LNCAP (cell line): ENCODE measurements at regions not wholly inside any gene's neighbourhood (a gene's known extent, or its start where the extent isn't known, plus 50 kb on each side); places are given as distances from the start of the nearest gene placed in this dataset.

Experiments
- CTCF ChIP-seq: fragments of 450-650 bp; IDR thresholded peaks from 2 replicates; pipeline ENCODE4 v1.5.1; 2017; ENCODE audit warnings: mild to moderate bottlenecking

DNA sequence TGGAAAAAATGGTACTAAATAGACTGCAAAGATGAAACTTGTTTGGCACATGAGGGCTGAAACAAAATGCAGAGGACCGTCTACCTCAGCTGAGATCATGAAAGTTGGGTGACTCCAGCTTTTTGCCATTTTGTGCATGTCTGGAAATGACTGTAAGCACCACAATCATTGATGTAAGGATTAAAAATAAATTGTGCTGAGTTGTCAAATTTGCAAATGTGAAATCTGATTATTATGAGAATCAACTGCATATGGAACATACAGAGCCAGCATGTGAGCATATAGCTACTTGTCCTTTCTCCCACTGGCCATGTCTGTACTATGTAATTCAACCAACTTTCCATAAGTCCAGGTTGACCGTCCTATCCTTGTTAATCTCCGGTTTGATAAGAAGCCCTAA lies 736.9 kb upstream of the PRMT6 start:
- TF ChIP-seq CTCF, result no peak

DNA sequence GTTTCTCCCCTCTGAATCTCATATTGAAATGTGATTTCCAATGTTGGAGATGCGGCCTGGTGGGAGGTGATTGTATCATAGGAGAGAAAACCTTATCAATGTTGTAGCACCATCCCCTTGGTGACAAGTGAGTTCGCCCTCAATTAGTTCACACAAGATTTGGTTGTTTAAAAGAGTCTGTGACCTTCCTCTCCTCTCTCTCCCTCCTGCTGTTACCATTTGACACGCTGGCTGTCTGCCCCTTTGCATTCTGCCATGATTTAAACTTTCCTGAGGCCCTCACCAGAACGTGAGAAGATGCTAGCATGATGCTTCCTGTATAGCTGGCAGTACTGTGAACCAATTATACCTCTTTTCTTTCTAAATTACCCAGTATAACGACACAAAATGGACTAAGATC lies 730.9 kb upstream of the PRMT6 start:
- TF ChIP-seq CTCF, result no peak

DNA sequence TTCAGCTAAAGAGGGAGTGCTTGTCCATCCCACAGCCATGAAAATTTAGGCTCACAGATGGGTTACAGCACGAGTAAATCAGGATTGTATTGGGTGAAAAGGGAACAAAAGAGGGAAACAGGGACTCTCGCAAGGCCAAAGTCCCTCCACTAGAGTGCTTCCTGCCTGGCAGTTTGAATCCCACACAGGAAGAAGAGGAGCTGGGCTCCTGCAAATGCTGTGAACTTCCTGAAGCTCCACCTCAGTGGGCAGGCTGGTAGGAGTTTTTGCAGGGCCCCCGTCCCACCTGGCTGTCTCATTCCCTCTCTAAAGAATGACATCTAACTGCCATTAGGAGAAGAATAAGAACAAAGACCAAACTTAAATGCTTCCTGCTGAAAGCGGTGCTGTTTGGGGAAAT lies 712.0 kb upstream of the PRMT6 start:
- TF ChIP-seq CTCF, result no peak

GRCh38 chr1:106360252-106360651 lies 696.2 kb upstream of the PRMT6 start:
- peak; percentile 41 for TF ChIP-seq CTCF

- no peak for TF ChIP-seq CTCF
Observed at GRCh38 chr1:106366627-106367319, 689.7 kb upstream of the PRMT6 start.

- TF ChIP-seq CTCF, result no peak
Observed at GRCh38 chr1:106378261-106378660, 678.2 kb upstream of the PRMT6 start.

DNA sequence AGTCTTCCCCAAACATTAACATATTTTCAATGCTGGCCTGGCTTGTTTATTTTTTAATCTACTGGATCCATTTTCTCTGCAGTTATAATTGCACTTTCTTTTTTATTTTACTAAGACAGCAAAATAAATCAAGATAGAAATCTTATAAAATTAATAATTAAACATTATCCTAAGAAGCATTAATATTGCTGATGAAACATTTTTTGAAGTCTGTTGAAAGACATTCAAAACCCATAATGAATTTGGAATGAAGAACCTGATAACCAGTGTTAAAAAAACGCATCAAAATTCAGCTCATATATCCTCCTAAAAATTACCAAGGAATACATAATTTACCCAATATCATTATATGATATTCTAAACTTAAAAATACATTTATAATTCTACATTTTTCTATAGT lies 675.7 kb upstream of the PRMT6 start:
- TF ChIP-seq CTCF, result no peak

DNA sequence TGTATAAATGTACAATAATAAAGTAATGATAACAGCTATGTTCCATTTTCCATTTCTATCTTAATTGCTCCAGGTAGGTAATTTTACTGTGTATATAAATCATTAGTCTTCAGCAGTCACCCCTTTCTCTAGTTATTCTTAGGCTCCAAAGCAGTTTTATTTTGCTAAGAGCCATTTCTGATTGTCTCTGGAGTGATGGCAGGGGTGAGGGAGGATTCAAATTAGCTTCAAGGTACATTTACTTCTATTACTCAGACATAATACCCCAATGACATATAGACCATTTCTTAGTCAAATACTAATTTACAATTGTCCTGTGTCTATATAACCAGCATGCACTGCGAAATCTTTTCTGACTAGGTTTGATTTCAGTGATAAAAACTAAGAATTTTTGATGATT lies 663.4 kb upstream of the PRMT6 start:
- TF ChIP-seq CTCF, result no peak
